PC-3 (cell line): ENCODE measurements at regions not wholly inside any gene's neighbourhood (a gene's known extent, or its start where the extent isn't known, plus 50 kb on each side); places are given as distances from the start of the nearest gene placed in this dataset.

Experiments used
- ATAC-seq: fragments of 200-7000 bp; cut with Tn5 transposase; 2 replicates; pipeline ENCODE4 v1.9.1; 2020; ENCODE audit warnings: mild to moderate bottlenecking, moderate library complexity
- BruUV-seq: library from RNA; stranded (reverse); fragments of 400-500 nt; replicated peaks from 2 replicates; lab custom pipeline; 2021; lab: Mats Ljungman, UMichigan
- CTCF ChIA-PET: fragments of 300-600 bp; sonication (Branson Sonifier 250); formaldehyde crosslinking; loops from one replicate; lab custom pipeline; 2022; ENCODE audit warnings: antibody characterized with exemption; lab: Charles Lee
- POLR2A ChIA-PET: fragments of 300-600 bp; sonication (Branson Sonifier 250); formaldehyde crosslinking; loops from one replicate; lab custom pipeline; 2022; ENCODE audit warnings: antibody characterized with exemption; ENCODE audit not compliant: unreplicated experiment; lab: Charles Lee
- DNase-seq: peaks from one replicate; pipeline ENCODE4 v3.0.0-alpha.2; 2015
- H2AFZ ChIP-seq: fragments of 300-600 bp; sonication (generic); 2 replicates; pipeline ENCODE4 v1.6.0; 2016; ENCODE audit warnings: antibody characterized with exemption, low read length
- H3F3A ChIP-seq: fragments of 300-600 bp; sonication (generic); one replicate; pipeline ENCODE4 v1.6.0; 2017; ENCODE audit warnings: antibody characterized with exemption, low read length, control low read depth, mild to moderate bottlenecking; ENCODE audit not compliant: unreplicated experiment
- H3K27ac ChIP-seq: fragments of 300-600 bp; sonication (generic); 2 replicates; pipeline ENCODE4 v1.5.1; 2016; ENCODE audit warnings: mild to moderate bottlenecking, low read length
- H3K27me3 ChIP-seq: fragments of 300-600 bp; sonication (generic); 2 replicates; pipeline ENCODE4 v1.6.1; 2016; ENCODE audit warnings: low read length, mixed read lengths
- H3K36me3 ChIP-seq: fragments of 300-600 bp; sonication (generic); 2 replicates; pipeline ENCODE4 v1.6.1; 2016; ENCODE audit warnings: low read depth, mixed run types, low read length, mixed read lengths
- H3K4me1 ChIP-seq: fragments of 300-600 bp; sonication (generic); 2 replicates; pipeline ENCODE4 v1.5.1; 2016; ENCODE audit warnings: low read length; ENCODE audit not compliant: insufficient read depth
- H3K4me2 ChIP-seq: fragments of 300-600 bp; sonication (generic); 2 replicates; pipeline ENCODE4 v1.6.0; 2016; ENCODE audit warnings: low read length
- H3K4me3 ChIP-seq: fragments of 300-600 bp; sonication (generic); 2 replicates; pipeline ENCODE4 v1.5.1; 2016; ENCODE audit warnings: mild to moderate bottlenecking, low read length, mixed read lengths
- H3K79me2 ChIP-seq: fragments of 300-600 bp; sonication (generic); 2 replicates; pipeline ENCODE4 v1.6.1; 2017; ENCODE audit warnings: low read length, mixed read lengths
- H3K9ac ChIP-seq: fragments of 300-600 bp; sonication (generic); 2 replicates; pipeline ENCODE4 v1.6.0; 2016; ENCODE audit warnings: mild to moderate bottlenecking, low read length
- H3K9me2 ChIP-seq: fragments of 300-600 bp; sonication (generic); replicated peaks from 2 replicates; pipeline ENCODE4 v1.6.1; 2016; ENCODE audit warnings: mixed run types, low read length, mixed read lengths
- H3K9me3 ChIP-seq: fragments of 300-600 bp; sonication (generic); 2 replicates; pipeline ENCODE4 v1.6.1; 2016; ENCODE audit warnings: low read length, mixed read lengths
- H4K20me1 ChIP-seq: fragments of 300-600 bp; sonication (generic); 2 replicates; pipeline ENCODE4 v1.6.1; 2016; ENCODE audit warnings: low read length, mixed read lengths
- CTCF ChIP-seq: fragments of 300-600 bp; sonication (generic); conservative IDR thresholded peaks from 2 replicates; pipeline ENCODE4 v1.5.1; 2017; ENCODE audit warnings: antibody characterized with exemption, low read depth, mild to moderate bottlenecking, low read length
- EZH2 ChIP-seq: fragments of 300-600 bp; sonication (generic); IDR thresholded peaks from one replicate; pipeline ENCODE4 v1.6.1; 2017; ENCODE audit warnings: antibody characterized with exemption, mild to moderate bottlenecking, low read length; ENCODE audit not compliant: unreplicated experiment
- EZH2phosphoT487 ChIP-seq: fragments of 300-600 bp; sonication (generic); IDR thresholded peaks from 2 replicates; pipeline ENCODE4 v1.6.1; 2018; ENCODE audit warnings: mild to moderate bottlenecking, antibody characterized with exemption, low read length, borderline replicate concordance
- intact Hi-C: fragments of 100-400 bp; cut with micrococcal nuclease; formaldehyde crosslinking; loops from 2 replicates; pipeline ENCODE4 v1.9.0; 2023

- H3F3A ChIP-seq = no peaks in the 10 kb centered on the region
- H3K9me2 ChIP-seq = no peaks in the 10 kb centered on the region
- no peak overlapping the region for H3K4me2 ChIP-seq
- DNase-seq (no peak), ATAC-seq (no peak)
- H3K27me3 ChIP-seq = no peaks in the 10 kb centered on the region
- no peak overlapping the region for H3K9ac ChIP-seq
- intact Hi-C loops = no loop called here
- no TSS peak for BruUV-seq
- H3K27ac ChIP-seq = no peak overlapping the region
- no peak overlapping the region for H2AFZ ChIP-seq
- no peaks in the 10 kb centered on the region for H3K36me3 ChIP-seq
- H3K9me3 ChIP-seq = no peaks in the 10 kb centered on the region
- no peak overlapping the region for H3K4me3 ChIP-seq
- peaks cover 12% of the 10 kb centered on the region for H3K4me1 ChIP-seq
- TF ChIP-seq EZH2 (no peak), EZH2phosphoT487 (no peak), CTCF (no peak)
- POLR2A ChIA-PET = no interaction called here
- CTCF ChIA-PET = no interaction called here
- no peaks in the 10 kb centered on the region for H3K79me2 ChIP-seq
- H4K20me1 ChIP-seq = no peaks in the 10 kb centered on the region
These were observed 188.9 kb upstream of the ITGA4 start for GRCh38 chr2:181268174-181268867.

GRCh38 chr2:181273986-181274385 lies 183.2 kb upstream of the ITGA4 start:
- Histone ChIP-seq H3K4me3 (no peak overlapping the region), H3K4me2 (no peak overlapping the region)
- CTCF ChIA-PET = no interaction called here

GRCh38 chr2:181275643-181276070 lies 181.5 kb upstream of the ITGA4 start:
- intact Hi-C loops = no loop called here
- no peak for ATAC-seq
- CTCF ChIA-PET = no interaction called here

More at GRCh38 chr2:181273986-181274385, 183.2 kb upstream of the ITGA4 start:
- no peak for ATAC-seq
- Histone ChIP-seq H3K9me2 (no peaks in the 10 kb centered on the region), H3K9ac (no peak overlapping the region), H2AFZ (no peak overlapping the region), H3K4me1 (no peaks in the 10 kb centered on the region), H3K79me2 (no peaks in the 10 kb centered on the region), H3K27ac (no peak overlapping the region), H3K36me3 (no peaks in the 10 kb centered on the region), H3K9me3 (no peaks in the 10 kb centered on the region), H3K27me3 (no peaks in the 10 kb centered on the region), H4K20me1 (no peaks in the 10 kb centered on the region), H3F3A (no peaks in the 10 kb centered on the region)
- POLR2A ChIA-PET = no interaction called here
- DNase-seq = no peak
- intact Hi-C loops = no loop called here
- no TSS peak for BruUV-seq
- no peak for TF ChIP-seq EZH2
- TF ChIP-seq EZH2phosphoT487 = no peak

More at GRCh38 chr2:181275643-181276070, 181.5 kb upstream of the ITGA4 start:
- no peaks in the 10 kb centered on the region for H3F3A ChIP-seq
- TF ChIP-seq EZH2phosphoT487 (no peak), EZH2 (no peak), CTCF (no peak)
- no peaks in the 10 kb centered on the region for H3K9me2 ChIP-seq
- no peaks in the 10 kb centered on the region for H3K27me3 ChIP-seq
- no peaks in the 10 kb centered on the region for H3K79me2 ChIP-seq
- no peak overlapping the region for H3K9ac ChIP-seq
- no peak overlapping the region for H3K4me2 ChIP-seq
- no peaks in the 10 kb centered on the region for H3K36me3 ChIP-seq
- no peak overlapping the region for H3K4me3 ChIP-seq
- POLR2A ChIA-PET = no interaction called here
- DNase-seq = no peak
- no peaks in the 10 kb centered on the region for H3K4me1 ChIP-seq
- no peaks in the 10 kb centered on the region for H4K20me1 ChIP-seq
- BruUV-seq = no TSS peak
- no peak overlapping the region for H2AFZ ChIP-seq
- H3K27ac ChIP-seq = no peak overlapping the region
- H3K9me3 ChIP-seq = no peaks in the 10 kb centered on the region
